Stimulated activated naive CD8-positive, alpha-beta T cell treated with anti-CD3 and anti-CD28 coated beads, Interleukin-15, Interleukin-2, amounts not matched to agents 100 ng/mL and 50 ng/mL, for 24 hours (primary cell): ENCODE measurements at regions not wholly inside any gene's neighbourhood (a gene's known extent, or its start where the extent isn't known, plus 50 kb on each side); places are given as distances from the start of the nearest gene placed in this dataset.

Source experiments
- H3K27ac Mint-ChIP-seq: one replicate; pipeline ENCODE4 v1.8.0; 2021; ENCODE audit warnings: mild to moderate bottlenecking, mixed read lengths
- H3K27me3 Mint-ChIP-seq: one replicate; pipeline ENCODE4 v1.8.0; 2021; ENCODE audit warnings: mixed read lengths
- H3K36me3 Mint-ChIP-seq: one replicate; pipeline ENCODE4 v1.8.0; 2021; ENCODE audit warnings: low read depth, mixed read lengths
- H3K4me1 Mint-ChIP-seq: one replicate; pipeline ENCODE4 v1.8.0; 2021; ENCODE audit warnings: low read depth, mixed read lengths
- H3K4me3 Mint-ChIP-seq: one replicate; pipeline ENCODE4 v1.8.0; 2021; ENCODE audit warnings: mild to moderate bottlenecking, mixed read lengths
- H3K9me3 Mint-ChIP-seq: one replicate; pipeline ENCODE4 v1.8.0; 2021; ENCODE audit warnings: mixed read lengths

DNA sequence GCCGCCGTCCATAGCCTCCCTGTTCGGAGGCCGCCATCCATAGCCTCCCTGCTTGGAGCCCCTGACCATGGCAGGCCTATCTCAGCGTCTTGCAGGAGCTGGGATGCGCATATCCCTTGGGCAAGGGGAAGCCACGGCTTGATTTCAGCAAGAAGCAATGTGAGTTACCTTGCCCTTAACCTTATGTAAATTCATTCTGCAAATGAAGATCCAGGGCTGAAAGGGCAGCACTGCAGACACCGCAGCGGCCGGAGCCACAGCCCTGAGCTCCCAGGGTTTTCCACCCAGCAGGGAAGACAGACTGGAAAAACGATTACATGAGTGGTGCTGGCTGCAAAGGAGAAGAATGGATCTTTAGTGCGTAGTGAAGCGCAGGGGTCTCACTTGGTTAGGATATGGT, 95.8 kb downstream of the SEC61G start:
- H3K27ac Mint-ChIP-seq: no peak overlapping the region
- no peaks in the 10 kb centered on the region for H3K36me3 Mint-ChIP-seq
- H3K4me3 Mint-ChIP-seq: no peak overlapping the region
- peaks cover 34% of the 10 kb centered on the region for H3K27me3 Mint-ChIP-seq
- peaks cover 3% of the 10 kb centered on the region for H3K9me3 Mint-ChIP-seq
- H3K4me1 Mint-ChIP-seq: peaks cover 5% of the 10 kb centered on the region

GRCh38 chr7:54662701-54663100, 96.3 kb downstream of the SEC61G start:
- Mint-ChIP-seq H3K9me3 (peaks cover 3% of the 10 kb centered on the region), H3K27me3 (peaks cover 34% of the 10 kb centered on the region), H3K4me3 (no peak overlapping the region), H3K36me3 (no peaks in the 10 kb centered on the region), H3K4me1 (peaks cover 5% of the 10 kb centered on the region), H3K27ac (no peak overlapping the region)

DNA sequence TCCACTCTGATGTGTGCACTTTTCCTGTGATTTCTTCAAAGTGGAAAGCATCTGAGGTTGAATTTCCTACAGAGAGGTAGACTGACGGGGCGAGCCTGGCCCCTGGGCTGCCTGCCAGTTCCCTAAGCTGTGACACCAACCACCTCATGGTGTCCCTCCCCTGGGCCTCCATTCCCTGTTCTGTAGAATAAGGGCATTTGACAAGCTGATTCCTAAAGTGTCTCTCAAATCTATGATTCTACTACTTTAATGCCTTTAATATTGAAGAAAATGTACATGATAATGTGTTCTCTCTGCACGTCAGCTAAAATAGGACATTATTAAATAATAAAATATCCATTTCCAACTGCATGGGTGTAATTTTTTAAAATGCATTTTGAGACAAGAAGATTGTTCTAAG, 105.1 kb downstream of the SEC61G start:
- Mint-ChIP-seq H3K4me1 (no peaks in the 10 kb centered on the region), H3K27ac (no peak overlapping the region), H3K9me3 (no peaks in the 10 kb centered on the region), H3K27me3 (no peaks in the 10 kb centered on the region), H3K36me3 (no peaks in the 10 kb centered on the region), H3K4me3 (no peak overlapping the region)

DNA sequence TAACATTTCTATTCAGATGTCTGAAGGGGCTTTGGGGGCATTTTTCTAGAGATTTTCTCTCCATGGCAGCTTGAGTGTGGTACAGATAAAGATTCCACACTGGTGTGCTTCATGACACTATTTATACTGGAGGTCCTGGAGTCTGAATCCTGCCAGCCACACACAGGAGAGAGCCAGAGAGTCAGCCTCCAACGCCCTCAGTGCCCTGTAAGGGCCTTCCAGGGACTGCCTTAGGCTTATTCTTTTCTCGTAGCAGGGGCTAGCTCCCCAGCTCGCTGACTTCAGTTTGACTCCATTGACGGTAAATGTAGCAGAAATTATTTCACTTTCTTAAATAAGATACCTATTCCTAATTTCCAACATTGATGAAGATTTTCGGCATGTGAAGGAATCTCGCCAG, 100.9 kb downstream of the VSTM2A start:
- Mint-ChIP-seq H3K27me3 (no peaks in the 10 kb centered on the region), H3K4me3 (no peak overlapping the region), H3K9me3 (no peaks in the 10 kb centered on the region), H3K36me3 (no peaks in the 10 kb centered on the region), H3K27ac (no peak overlapping the region), H3K4me1 (no peaks in the 10 kb centered on the region)

DNA sequence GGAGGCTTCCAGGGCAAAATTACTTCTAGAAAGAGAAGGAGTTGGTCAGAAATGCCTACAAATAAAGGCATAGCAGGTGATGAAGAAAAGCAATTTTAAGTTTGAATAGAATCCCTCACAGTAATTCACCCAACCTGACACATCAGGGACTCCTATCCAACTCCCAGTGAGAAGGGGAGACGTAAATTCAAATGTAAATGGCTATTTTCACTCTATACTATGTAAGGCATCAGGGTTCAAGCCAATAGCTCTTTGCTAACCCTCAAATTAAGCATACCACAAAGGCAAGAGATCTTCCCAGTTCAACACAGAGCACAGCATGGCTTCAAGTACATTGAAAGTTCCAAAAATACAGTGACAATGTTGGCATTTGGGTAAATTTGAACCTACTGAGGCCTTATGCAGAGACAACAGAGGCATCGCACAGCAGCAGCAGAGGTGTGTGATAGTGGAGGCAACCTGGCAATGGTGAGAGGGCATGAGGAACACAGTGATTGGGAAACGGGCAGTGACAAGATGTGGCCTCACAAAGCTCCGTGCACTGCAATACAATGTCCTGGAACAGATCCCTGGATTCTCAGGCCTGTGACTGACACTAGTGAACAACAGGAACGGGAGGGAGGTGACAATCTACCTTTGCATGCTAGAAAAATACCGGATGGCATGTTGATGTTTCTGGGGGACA, 95.7 kb downstream of the VSTM2A start:
- no peaks in the 10 kb centered on the region for H3K4me1 Mint-ChIP-seq
- H3K4me3 Mint-ChIP-seq: no peak overlapping the region
- no peaks in the 10 kb centered on the region for H3K36me3 Mint-ChIP-seq
- no peak overlapping the region for H3K27ac Mint-ChIP-seq
- H3K27me3 Mint-ChIP-seq: no peaks in the 10 kb centered on the region
- no peaks in the 10 kb centered on the region for H3K9me3 Mint-ChIP-seq

GRCh38 chr7:54632696-54633095, 90.5 kb downstream of the VSTM2A start:
- Mint-ChIP-seq H3K9me3 (peaks cover 23% of the 10 kb centered on the region), H3K27ac (no peak overlapping the region), H3K36me3 (no peaks in the 10 kb centered on the region), H3K4me3 (no peak overlapping the region), H3K4me1 (no peaks in the 10 kb centered on the region), H3K27me3 (no peaks in the 10 kb centered on the region)

DNA sequence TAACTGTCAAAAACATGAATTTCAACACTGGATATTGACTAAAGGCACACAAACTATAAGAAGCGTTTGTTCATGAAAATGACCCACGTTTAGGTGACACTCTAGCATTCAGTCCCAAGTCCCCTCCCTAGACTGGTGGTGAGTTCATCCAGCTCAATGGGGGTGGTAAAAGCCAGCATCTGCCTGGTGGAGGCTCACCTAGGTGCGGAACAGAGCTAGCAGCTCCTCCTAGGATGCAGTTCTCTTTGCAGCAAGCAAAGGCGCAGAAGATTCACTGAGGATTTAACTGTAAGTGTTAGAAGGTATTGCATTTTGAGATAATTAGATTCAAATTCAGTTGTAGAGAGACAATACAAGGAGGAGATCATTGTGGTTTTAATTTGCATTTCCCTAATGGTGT, 87.6 kb downstream of the VSTM2A start:
- Mint-ChIP-seq H3K27me3 (no peaks in the 10 kb centered on the region), H3K36me3 (no peaks in the 10 kb centered on the region), H3K4me1 (no peaks in the 10 kb centered on the region), H3K27ac (no peak overlapping the region), H3K4me3 (no peak overlapping the region), H3K9me3 (peaks cover 24% of the 10 kb centered on the region)

DNA sequence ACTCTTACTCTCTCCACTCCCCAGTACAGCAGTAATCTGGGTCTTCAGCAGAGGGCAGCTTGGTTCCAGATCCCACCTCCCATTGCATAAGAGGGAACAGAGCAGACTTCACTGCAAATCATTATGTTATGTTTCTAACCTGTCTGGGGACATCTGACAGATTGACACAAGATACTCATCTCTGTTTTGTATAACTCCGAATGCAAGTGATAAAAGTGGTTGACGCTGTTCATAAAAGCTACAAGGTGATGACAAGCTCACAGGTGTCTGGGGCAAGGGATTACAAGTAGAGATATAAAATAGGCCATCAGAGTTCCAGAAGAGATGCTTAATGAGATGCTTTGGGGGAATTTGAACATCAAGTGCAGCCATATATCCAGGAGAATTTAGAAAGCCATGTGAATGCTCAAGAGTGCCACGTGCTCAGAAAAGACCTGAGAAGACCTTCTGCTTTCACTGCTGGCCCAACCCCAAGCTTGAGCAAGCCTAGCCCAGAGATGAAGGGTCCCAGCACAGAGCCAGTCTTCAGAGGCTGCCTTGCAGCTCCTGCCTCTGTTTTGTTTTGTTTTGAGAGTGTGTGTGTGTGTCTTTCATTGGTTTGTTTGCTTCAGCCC, 80.6 kb downstream of the VSTM2A start:
- peaks cover 8% of the 10 kb centered on the region for H3K9me3 Mint-ChIP-seq
- no peak overlapping the region for H3K4me3 Mint-ChIP-seq
- H3K4me1 Mint-ChIP-seq: no peaks in the 10 kb centered on the region
- no peaks in the 10 kb centered on the region for H3K36me3 Mint-ChIP-seq
- no peaks in the 10 kb centered on the region for H3K27me3 Mint-ChIP-seq
- no peak overlapping the region for H3K27ac Mint-ChIP-seq
